ENCODE measurements at regions not wholly inside any gene's neighbourhood (a gene's known extent, or its start where the extent isn't known, plus 50 kb on each side); places are given as distances from the start of the nearest gene placed in this dataset.
"Not testable (repeated sequence)": the region's sequence is repeated elsewhere in the genome, so short reads cannot be mapped to it uniquely, and the experiment has no call there.

DNA sequence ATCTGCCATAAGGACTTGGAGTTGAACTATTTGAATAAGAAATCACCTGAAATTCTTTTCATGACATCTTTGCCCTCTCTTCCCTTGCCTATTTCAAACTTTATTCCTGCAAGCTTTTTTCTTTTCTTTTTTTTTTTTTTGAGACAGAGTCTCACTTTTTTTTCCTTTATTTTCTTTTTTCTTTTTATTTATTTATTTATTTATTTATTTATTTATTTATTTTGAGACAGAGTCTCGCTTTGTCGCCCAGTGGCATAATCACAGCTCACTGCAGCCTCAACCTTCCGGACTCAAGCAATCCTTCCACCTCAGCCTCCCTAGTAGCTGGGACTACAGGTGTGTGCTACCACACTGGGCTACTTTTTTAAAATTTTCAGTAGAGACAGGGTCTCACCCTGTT is 369.3 kb upstream of the ATP11B start:
- FAIRE-seq, result no peak

DNA sequence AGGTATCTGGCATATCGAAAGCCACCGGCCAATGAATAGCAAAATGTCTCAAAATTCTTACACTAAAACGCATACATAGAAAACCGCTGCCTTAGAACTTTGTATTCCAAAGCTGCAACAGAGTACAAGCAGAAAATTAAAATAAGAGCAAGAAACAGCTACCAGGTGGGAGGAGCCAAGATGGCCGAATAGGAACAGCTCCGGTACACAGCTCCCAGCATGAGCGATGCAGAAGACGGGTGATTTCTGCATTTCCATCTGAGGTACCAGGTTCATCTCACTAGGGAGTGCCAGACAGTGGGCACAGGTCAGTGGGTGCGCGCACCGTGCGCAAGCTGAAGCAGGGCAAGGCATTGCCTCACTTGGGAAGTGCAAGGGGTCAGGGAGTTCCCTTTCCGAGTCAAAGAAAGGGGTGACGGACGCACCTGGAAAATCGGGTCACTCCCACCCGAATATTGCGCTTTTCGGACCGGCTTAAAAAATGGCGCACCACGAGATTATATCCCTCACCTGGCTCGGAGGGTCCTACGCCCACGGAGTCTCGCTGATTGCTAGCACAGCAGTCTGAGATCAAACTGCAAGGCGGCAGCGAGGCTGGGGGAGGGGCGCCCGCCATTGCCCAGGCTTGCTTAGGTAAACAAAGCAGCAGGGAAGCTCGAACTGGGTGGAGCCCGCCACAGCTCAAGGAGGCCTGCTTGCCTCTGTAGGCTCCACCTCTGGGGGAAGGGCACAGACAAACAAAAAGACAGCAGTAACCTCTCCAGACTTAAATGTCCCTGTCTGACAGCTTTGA is 367.2 kb upstream of the ATP11B start:
- not testable (repeated sequence) for FAIRE-seq

DNA sequence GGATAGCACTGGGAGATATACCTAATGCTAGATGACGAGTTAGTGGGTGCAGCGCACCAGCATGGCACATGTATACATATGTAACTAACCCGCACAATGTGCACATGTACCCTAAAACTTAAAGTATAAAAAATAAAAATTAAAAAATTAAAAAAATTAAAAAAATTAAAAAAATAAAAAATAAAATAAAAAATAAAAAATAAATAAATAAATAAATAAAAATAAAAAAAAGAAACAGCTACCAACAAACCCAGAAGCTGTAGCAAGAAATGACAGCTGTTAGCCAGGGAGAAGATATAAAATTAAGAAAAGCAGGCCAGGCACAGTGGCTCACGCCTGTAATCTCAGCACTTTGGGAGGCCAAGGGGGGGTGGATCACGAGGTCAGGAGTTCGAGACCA is 361.3 kb upstream of the ATP11B start:
- FAIRE-seq, result not testable (repeated sequence)

- no peak for FAIRE-seq
These were observed 357.4 kb upstream of the ATP11B start for GRCh38 chr3:182435860-182436259.

DNA sequence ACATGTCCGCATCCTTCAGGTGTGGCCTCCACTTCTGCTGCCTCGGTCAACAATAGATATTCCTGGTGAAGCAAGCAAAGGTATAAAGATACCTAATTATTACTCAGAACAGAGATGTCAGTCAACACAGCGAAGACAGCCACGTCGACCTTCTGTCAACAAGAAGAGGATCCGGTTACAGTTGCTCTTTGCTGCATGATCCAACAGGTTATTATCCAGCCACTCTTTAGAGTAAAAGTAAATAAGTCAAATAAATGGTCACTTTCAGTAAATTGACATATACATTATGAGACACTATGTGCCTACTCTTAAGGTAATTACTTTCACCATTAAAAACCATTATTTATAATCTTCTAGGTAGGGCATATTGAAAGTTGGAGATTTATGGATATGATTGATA is 356.8 kb upstream of the ATP11B start:
- no peak for FAIRE-seq

- no peak for FAIRE-seq
These were observed 354.9 kb upstream of the ATP11B start for GRCh38 chr3:182438398-182438797.

- no peak for FAIRE-seq
These were observed 353.2 kb upstream of the ATP11B start for GRCh38 chr3:182440101-182440500.

DNA sequence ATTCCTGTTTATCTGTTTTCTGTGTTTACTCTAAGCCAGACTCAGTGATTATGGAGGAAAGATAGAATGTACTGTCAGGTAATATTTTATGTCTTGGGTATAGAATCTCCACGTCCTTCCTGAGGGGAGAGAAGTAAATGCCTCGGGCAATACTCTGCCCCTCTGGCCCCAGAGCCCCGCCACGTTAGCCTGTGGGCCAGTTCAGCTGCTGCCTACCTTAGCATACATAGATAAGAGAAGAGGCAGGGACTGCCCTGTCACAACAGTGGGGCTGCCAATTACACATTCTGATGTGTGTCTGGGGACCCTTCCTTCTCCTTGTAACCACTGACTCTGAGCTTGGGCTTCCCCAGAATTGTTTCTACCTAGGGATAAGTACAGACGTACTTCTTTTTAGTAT is 347.7 kb upstream of the ATP11B start:
- FAIRE-seq, result no peak

DNA sequence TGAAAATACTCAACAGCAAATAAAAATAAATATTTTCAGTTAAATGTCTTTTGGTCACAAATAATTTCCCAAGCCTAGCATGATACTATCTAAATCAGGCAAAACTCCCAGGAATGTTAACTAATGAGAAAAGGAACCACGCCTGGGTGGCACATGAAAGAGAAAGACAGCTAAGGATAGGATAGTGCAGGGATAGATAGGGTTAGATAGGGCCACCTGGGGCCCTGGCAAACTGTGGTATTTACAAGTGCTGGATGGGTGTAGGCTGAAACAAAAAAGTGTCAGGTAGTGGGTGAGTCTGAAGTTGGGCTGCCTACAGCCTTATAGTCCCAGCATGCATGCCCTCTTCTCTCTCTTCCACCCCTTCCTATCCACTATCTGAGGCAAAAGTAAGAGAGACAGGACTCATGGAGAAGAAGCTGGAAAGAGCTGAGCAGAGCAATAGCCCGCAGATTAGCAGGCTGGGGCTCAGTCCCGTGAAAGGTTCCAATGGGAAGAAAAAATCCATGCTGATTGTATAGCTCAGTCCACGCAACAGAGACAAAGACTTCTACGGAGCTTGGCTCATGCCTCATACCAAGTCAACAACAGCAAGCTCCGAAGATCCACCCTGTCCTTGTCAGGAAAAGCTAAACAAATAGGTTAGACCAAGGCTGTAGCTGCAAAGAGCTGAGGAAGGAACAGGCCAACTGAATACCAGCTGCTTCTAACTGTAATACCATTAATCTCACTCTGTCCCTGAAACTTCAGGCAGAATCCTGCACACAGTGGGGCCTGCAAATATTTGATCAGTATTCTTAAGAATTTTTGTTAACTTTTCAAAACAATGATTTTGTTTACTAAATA is 342.1 kb upstream of the ATP11B start:
- no peak for FAIRE-seq

DNA sequence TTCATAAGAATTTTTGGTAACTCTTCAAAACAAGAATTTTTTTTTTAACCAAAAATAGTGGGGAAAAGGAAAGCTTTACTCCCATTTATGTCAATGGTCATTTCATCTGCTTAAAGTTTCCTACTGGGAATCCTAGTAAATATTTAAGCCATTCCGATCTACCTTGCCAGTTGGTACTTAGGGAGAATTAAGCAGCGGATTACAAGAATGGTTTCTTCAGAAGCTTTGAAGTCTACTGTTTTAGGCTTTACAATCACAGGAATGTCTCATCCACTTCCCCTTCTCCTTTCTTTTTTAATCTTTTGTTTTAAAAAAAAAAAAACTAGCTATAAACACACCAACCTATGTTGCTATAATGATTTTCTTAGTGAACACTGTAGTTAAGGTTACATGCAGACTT is 341.4 kb upstream of the ATP11B start:
- FAIRE-seq, result no peak

DNA sequence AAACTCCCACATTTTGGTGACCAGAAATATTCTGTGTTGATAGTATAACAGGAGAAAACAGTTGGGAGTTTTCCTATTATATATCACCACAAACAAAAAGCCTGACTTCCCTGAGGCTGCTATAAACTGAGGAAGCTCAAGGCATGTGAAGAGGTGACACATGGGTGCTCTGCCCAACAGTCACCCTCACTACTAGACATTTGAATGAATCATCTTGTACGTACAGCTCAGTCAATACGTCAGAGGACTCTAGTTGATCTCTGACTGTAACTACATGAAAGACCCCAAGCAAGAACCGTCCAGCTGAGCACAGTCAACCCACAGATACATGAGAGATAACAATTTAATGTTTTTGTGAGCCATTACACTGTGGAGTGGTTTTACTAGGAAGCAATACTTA is 338.3 kb upstream of the ATP11B start:
- FAIRE-seq, result no peak

DNA sequence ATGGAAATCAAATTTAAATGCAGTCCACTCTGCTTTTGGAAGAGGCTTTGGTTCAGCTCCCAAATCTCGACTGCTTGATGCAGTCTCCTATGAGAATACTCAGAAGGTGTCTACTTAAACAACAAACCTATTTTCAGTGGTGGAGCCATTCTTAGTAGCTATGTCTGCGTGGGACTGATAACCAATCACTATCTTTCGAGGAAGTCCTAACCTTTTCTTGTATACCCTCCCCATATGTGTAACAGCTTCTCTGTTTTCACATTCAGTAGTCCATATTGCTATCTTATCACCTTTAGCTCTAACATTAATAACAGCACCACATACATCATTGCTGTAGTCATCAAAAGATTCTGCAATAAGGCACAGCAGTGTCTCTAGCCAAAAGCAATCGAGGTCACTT is 333.0 kb upstream of the ATP11B start:
- no peak for FAIRE-seq

GRCh38 chr3:182462152-182462551 is 331.2 kb upstream of the ATP11B start:
- FAIRE-seq, result no peak

DNA sequence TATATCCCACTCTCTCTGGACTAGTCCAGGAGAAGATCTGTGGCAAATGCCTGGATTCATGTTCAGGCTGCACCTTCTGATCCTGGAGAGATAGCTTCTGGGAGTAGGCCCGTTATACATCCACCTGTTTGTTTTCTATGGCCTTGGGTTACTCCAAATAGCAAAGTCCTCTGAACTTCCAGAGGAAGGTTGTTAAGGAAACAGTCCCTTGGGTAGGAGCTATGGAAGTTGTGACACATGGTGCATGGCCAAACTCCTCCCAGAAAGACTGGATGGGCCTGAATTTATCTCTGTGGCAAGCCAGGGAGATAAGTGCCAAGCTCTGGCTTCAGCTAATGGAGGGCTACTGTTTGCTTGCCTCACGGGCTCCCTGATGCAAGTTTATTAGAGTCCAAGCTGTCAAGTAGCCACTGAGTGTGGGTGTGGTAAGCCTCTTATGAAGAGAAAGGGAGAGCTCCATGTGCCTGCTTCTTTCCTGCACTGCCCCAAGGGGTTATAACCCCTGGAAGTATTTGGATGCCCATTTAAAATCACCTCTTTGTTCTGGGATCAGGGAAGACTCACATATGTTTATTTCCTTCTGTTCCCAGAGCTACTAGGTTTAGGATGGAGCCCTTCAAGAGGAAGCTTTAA is 328.7 kb upstream of the ATP11B start:
- FAIRE-seq, result no peak

DNA sequence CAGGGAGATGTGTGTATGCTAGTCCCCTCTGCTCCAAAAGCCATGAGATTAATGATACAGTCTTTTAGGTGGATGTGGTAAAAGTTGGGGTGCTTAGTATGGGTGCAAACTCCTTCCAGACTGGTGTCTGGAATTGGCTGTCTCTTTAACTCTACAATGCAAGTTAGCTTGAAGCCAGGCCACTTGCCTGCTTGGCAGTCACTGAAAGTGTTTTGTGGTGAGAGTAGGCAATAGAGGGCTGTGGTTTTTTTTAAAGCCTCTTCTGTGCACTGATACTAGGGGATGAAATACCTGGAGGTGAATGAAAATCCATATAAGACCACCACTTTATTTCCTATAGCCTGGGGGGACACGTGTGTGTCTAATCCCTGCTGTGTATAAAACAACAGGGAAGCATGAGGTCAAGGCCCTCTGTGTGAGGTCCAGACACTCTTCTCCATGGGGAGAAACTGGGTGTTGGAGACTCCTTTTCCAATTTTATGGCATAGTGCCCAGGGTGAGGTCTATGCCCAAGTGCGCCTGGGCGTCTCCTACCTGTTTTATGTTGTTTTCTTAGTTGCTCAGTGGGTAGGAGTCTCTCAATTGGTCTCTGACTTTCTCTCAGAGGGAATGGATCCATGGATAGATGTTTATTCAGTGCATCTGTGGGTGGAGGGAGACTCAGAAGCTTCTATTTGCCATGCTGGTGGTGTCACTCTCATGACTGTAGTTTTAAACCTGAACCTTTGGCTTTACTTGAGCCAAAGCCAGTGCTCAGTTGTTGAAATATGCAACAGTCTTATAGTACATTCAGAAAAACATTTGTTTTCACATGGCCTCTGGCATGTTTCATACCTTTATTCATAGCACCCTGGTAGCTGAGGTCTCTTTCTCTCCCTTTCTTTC is 327.8 kb upstream of the ATP11B start:
- FAIRE-seq, result no peak

DNA sequence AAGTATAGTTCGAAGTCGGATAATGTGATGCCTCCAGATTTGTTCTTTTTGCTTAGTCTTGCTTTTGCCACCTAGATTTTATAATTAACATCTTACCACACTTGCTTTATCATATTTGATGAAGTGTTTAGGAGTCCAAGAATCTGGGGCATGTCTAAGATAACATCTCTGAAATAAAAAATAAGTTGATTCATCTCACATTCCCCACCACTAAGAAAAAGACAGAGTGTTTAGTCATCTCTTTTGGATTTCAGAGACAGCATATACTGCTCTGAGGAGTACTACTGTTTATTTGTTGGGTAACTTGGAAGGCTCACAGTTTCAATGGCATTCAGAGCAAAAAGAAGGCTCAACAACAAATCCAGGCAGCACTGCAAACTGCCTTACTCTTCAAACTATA is 324.2 kb upstream of the ATP11B start:
- no peak for FAIRE-seq

DNA sequence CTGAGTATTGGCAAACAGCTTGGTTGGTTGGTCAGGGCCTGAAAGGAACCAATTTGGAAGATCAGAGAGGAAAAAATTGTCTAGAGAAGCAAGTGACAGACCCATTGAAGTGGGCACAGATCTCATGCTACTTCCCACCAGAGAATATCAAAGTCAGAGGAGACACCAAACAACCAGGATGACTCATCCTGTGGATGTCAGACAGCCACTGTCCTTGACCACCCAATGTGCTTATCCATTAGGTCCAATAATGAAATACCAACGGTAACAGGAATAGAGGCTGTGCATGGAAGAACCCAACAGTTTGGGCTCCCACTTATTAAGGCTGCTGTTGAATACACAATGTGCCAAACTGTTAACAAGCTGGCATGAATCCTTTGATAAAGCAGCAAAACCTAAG is 323.1 kb upstream of the ATP11B start:
- FAIRE-seq, result no peak

GRCh38 chr3:182473191-182473710 is 320.1 kb upstream of the ATP11B start:
- FAIRE-seq, result no peak

- FAIRE-seq, result no peak
These were observed 314.9 kb upstream of the ATP11B start for GRCh38 chr3:182478369-182478768.

- no peak for FAIRE-seq
These were observed 313.6 kb upstream of the ATP11B start for GRCh38 chr3:182479419-182480336.

DNA sequence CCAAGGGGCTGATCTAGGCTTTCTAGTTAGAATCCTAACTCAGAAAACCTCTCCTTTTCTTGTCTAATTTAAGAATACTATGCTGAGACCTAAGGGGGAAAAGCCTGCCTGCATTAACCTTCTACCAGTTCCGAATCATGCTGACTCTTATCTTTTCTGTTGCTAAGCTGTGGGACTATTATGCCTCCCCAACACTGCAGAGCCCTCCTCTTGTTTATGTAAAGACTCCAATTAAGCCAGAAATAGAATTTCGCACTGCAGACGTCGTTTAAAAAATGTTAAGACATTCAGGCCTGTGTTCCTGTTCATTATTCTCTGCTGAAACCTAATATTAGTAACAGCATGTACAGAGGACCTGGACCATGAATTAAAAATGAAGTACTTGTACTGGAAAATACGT is 310.6 kb upstream of the ATP11B start:
- FAIRE-seq, result no peak
